H1 (cell line): ENCODE measurements at regions not wholly inside any gene's neighbourhood (a gene's known extent, or its start where the extent isn't known, plus 50 kb on each side); places are given as distances from the start of the nearest gene placed in this dataset.

Experiments used
- CTCF ChIA-PET: fragments of 300-600 bp; sonication (Branson Sonifier 250); formaldehyde crosslinking; loops from one replicate; lab custom pipeline; 2021; ENCODE audit not compliant: partially characterized antibody; lab: Charles Lee
- POLR2A ChIA-PET: fragments of 300-600 bp; sonication (Branson Sonifier 250); formaldehyde crosslinking; loops from one replicate; lab custom pipeline; 2021; ENCODE audit warnings: inconsistent platforms; ENCODE audit not compliant: partially characterized antibody; lab: Charles Lee
- DNase-seq, 2 experiments: peaks; one replicate each; pipeline versions ENCODE4 v3.0.0 to v3.0.0-alpha.2; 2010 to 2022; ENCODE audit warnings: low spot score in 2 of 2, low read depth in 1 of 2, mixed read lengths in 1 of 2
- FAIRE-seq: peaks from 2 replicates; lab custom pipeline; 2011; peaks lifted over from hg19 to GRCh38; lab: Jason Lieb, UNC
- H2AFZ ChIP-seq: 2 replicates; pipeline ENCODE4 v1.8.1; 2012; ENCODE audit warnings: low read length, inconsistent platforms
- H2AK5ac ChIP-seq: 2 replicates; pipeline ENCODE4 v1.6.1; 2013; ENCODE audit warnings: low read depth, low read length
- H2BK120ac ChIP-seq: replicated peaks from 2 replicates; pipeline ENCODE3; 2013; ENCODE audit warnings: low read depth, low read length, inconsistent platforms
- H2BK12ac ChIP-seq: 2 replicates; pipeline ENCODE4 v1.6.1; 2013; ENCODE audit warnings: low read depth, low read length
- H2BK15ac ChIP-seq: 2 replicates; pipeline ENCODE4 v1.6.1; 2013; ENCODE audit warnings: low read length
- H2BK20ac ChIP-seq: 2 replicates; pipeline ENCODE4 v1.6.1; 2013; ENCODE audit warnings: low read length
- H2BK5ac ChIP-seq: 2 replicates; pipeline ENCODE4 v1.6.1; 2013; ENCODE audit warnings: low read depth, low read length
- H3K14ac ChIP-seq: 2 replicates; pipeline ENCODE4 v1.6.1; 2013; ENCODE audit warnings: inconsistent platforms; ENCODE audit not compliant: insufficient read length
- H3K18ac ChIP-seq: 2 replicates; pipeline ENCODE4 v1.6.1; 2013; ENCODE audit warnings: low read length; ENCODE audit errors: extremely low read depth
- H3K23ac ChIP-seq: 2 replicates; pipeline ENCODE4 v1.6.1; 2013; ENCODE audit warnings: inconsistent platforms; ENCODE audit not compliant: insufficient read length
- H3K23me2 ChIP-seq: 2 replicates; pipeline ENCODE4 v1.6.1; 2013; ENCODE audit warnings: low read depth, low read length
- H3K27ac ChIP-seq: 2 replicates; pipeline ENCODE4 v1.6.1; 2011; ENCODE audit warnings: low read depth, low read length, inconsistent platforms
- H3K27me3 ChIP-seq, 4 experiments: replicated peaks in 1 of 4; 1 replicate in 1 of 4; 2 replicates in 3 of 4; pipeline versions ENCODE4 v1.6.1 to v1.8.1; 2011 to 2013; ENCODE audit warnings: low read length in 3 of 4, mild to moderate bottlenecking in 3 of 4, inconsistent platforms in 2 of 4, mixed read lengths in 2 of 4, moderate library complexity in 1 of 4; ENCODE audit not compliant: control insufficient read depth in 3 of 4, insufficient read depth in 3 of 4; ENCODE audit errors: extremely low read depth in 1 of 4
- H3K36me3 ChIP-seq, 4 experiments: 2 replicates each; pipeline versions ENCODE4 v1.6.1 to v1.8.1; 2011 to 2013; ENCODE audit warnings: mild to moderate bottlenecking in 4 of 4, low read length in 3 of 4, moderate library complexity in 2 of 4, control low read depth in 1 of 4, inconsistent platforms in 1 of 4; ENCODE audit not compliant: insufficient read depth in 4 of 4, control insufficient read depth in 2 of 4
- H3K4ac ChIP-seq: replicated peaks from 2 replicates; pipeline ENCODE3; 2013; ENCODE audit warnings: low read length, low read depth, mixed read lengths, inconsistent platforms; ENCODE audit not compliant: insufficient read length
- H3K4me1 ChIP-seq, 4 experiments: replicated peaks in 1 of 4; 1 replicate in 1 of 4; 2 replicates in 3 of 4; pipeline versions ENCODE4 v1.6.1 to v1.8.1; 2011 to 2013; ENCODE audit warnings: low read length in 3 of 4, inconsistent platforms in 2 of 4, mixed read lengths in 1 of 4; ENCODE audit not compliant: insufficient read depth in 4 of 4, control insufficient read depth in 3 of 4
- H3K4me2 ChIP-seq, 2 experiments: 2 replicates each; pipeline versions ENCODE4 v1.6.1 to v1.8.1; 2011 to 2013; ENCODE audit warnings: low read depth in 2 of 2, low read length in 2 of 2, control low read depth in 1 of 2, inconsistent platforms in 1 of 2, mild to moderate bottlenecking in 1 of 2; ENCODE audit not compliant: insufficient read depth in 1 of 2
- H3K4me3 ChIP-seq, 4 experiments: fragments of 200-600, 300-600 bp in 1 of 4; sonication (generic), shearing (Covaris generic), sonication (Bioruptor Twin) in 1 of 4; 2 replicates each; pipeline versions ENCODE4 v1.5.1 to v1.8.1; 2011 to 2016; ENCODE audit warnings: low read length in 4 of 4, low read depth in 3 of 4, control low read depth in 2 of 4, inconsistent platforms in 2 of 4, mild to moderate bottlenecking in 2 of 4, mixed read lengths in 1 of 4, moderate library complexity in 1 of 4; ENCODE audit not compliant: insufficient read depth in 2 of 4; ENCODE audit errors: extremely low read depth in 1 of 4
- H3K56ac ChIP-seq: replicated peaks from 2 replicates; pipeline ENCODE3; 2013; ENCODE audit warnings: low read depth, mild to moderate bottlenecking, mixed read lengths, low read length, inconsistent platforms; ENCODE audit not compliant: insufficient read length
- H3K79me1 ChIP-seq: 2 replicates; pipeline ENCODE4 v1.6.1; 2013; ENCODE audit warnings: low read depth, low read length, control low read depth
- H3K79me2 ChIP-seq, 2 experiments: 2 replicates each; pipeline versions ENCODE4 v1.6.1 to v1.8.1; 2012 to 2013; ENCODE audit warnings: low read length in 2 of 2, mild to moderate bottlenecking in 2 of 2, inconsistent platforms in 1 of 2; ENCODE audit not compliant: insufficient read depth in 2 of 2, control insufficient read depth in 1 of 2
- H3K9ac ChIP-seq, 4 experiments: replicated peaks in 1 of 4; 1 replicate in 1 of 4; 2 replicates in 3 of 4; pipeline versions ENCODE4 v1.6.1 to v1.8.1; 2011 to 2013; ENCODE audit warnings: low read depth in 3 of 4, low read length in 3 of 4, control low read depth in 2 of 4, mild to moderate bottlenecking in 2 of 4, moderate library complexity in 2 of 4, inconsistent platforms in 1 of 4; ENCODE audit errors: extremely low read depth in 1 of 4
- H3K9me3 ChIP-seq, 2 experiments: 2 replicates each; pipeline versions ENCODE4 v1.6.1 to v1.8.1; 2012 to 2013; ENCODE audit warnings: mild to moderate bottlenecking in 2 of 2, moderate library complexity in 2 of 2, control low read depth in 1 of 2, inconsistent platforms in 1 of 2, low read depth in 1 of 2, low read length in 1 of 2, mixed read lengths in 1 of 2; ENCODE audit not compliant: insufficient read depth in 2 of 2
- H4K20me1 ChIP-seq, 2 experiments: replicated peaks in 1 of 2; 2 replicates each; pipeline versions ENCODE3 to v1.8.1; 2011 to 2013; ENCODE audit warnings: inconsistent platforms in 2 of 2, low read length in 2 of 2, mild to moderate bottlenecking in 1 of 2; ENCODE audit not compliant: insufficient read depth in 2 of 2, control insufficient read depth in 1 of 2
- H4K5ac ChIP-seq: 2 replicates; pipeline ENCODE4 v1.6.1; 2013; ENCODE audit warnings: low read length, low read depth, mixed read lengths, inconsistent platforms; ENCODE audit not compliant: insufficient read length
- H4K8ac ChIP-seq: 2 replicates; pipeline ENCODE4 v1.8.0; 2013; ENCODE audit warnings: mild to moderate bottlenecking, moderate library complexity, low read length, inconsistent platforms; ENCODE audit not compliant: insufficient read depth; ENCODE audit errors: extremely low read depth
- H4K91ac ChIP-seq: replicated peaks from 2 replicates; pipeline ENCODE3; 2013; ENCODE audit warnings: low read length, mixed read lengths, inconsistent platforms; ENCODE audit not compliant: insufficient read length
- BACH1 ChIP-seq: IDR thresholded peaks from 2 replicates; pipeline ENCODE4 v1.6.1; 2012; ENCODE audit warnings: low read length, improper control_type of control experiment
- FOSL1 ChIP-seq: IDR thresholded peaks from 2 replicates; pipeline ENCODE4 v1.6.1; 2011; ENCODE audit warnings: mild to moderate bottlenecking, low read depth, low read length, moderate library complexity; ENCODE audit not compliant: insufficient read depth
- JUN ChIP-seq: IDR thresholded peaks from 2 replicates; pipeline ENCODE4 v1.6.1; 2011; ENCODE audit warnings: low read depth, mild to moderate bottlenecking, improper control_type of control experiment, low read length
- MAFK ChIP-seq: IDR thresholded peaks from 2 replicates; pipeline ENCODE4 v1.6.1; 2012; ENCODE audit warnings: low read depth, mild to moderate bottlenecking, improper control_type of control experiment, low read length
- PHF8 ChIP-seq: fragments of 200-600 bp; sonication (generic); conservative IDR thresholded peaks from 2 replicates; pipeline ENCODE4 v1.7.1; 2012; ENCODE audit warnings: low read depth, mild to moderate bottlenecking, inconsistent platforms, low read length, moderate library complexity
- TAF1 ChIP-seq: IDR thresholded peaks from 2 replicates; pipeline ENCODE4 v1.6.1; 2011; ENCODE audit warnings: mild to moderate bottlenecking, low read depth, low read length
- WGBS, 2 experiments: shearing (Covaris generic) in 1 of 2; methylation state at CpG; one replicate each; pipeline versions ENCODE4 v1.1.6 to v1.1.7; 2013 to 2015; ENCODE audit warnings: low lambda C conversion rate in 2 of 2, mixed read lengths in 2 of 2, inconsistent platforms in 1 of 2, low coverage in 1 of 2, missing lambda C conversion rate in 1 of 2; ENCODE audit not compliant: insufficient replicate concordance in 2 of 2, insufficient coverage in 1 of 2, insufficient read length in 1 of 2; ENCODE audit errors: extremely low coverage in 1 of 2, missing lambda C conversion rate in 1 of 2; 5-methylcytosine and 5-hydroxymethylcytosine counted together

GRCh38 chr5:179488975-179489374 is 61.4 kb upstream of the RUFY1 start:
- H4K8ac ChIP-seq: no peak overlapping the region
- no peaks in the 10 kb centered on the region for H3K79me1 ChIP-seq
- no peak overlapping the region for H3K4me3 ChIP-seq
- WGBS, 2 experiments: 84% methylated on average over 3 of the region's 4 CpGs; no CpG with 5 or more reads in 1 of the 2 experiments
- no peak overlapping the region for H4K91ac ChIP-seq
- TF ChIP-seq MAFK: no peak
- TF ChIP-seq PHF8: no peak
- TF ChIP-seq JUN: no peak
- TF ChIP-seq TAF1: no peak
- no peak for TF ChIP-seq BACH1
- TF ChIP-seq FOSL1: no peak
- POLR2A ChIA-PET: no interaction called here
- FAIRE-seq: no peak
- H3K4me2 ChIP-seq: no peak overlapping the region
- H2BK12ac ChIP-seq: no peak overlapping the region
- H4K5ac ChIP-seq: no peak overlapping the region
- H3K36me3 ChIP-seq: no peaks in the 10 kb centered on the region
- no peak overlapping the region for H2BK20ac ChIP-seq
- no peak overlapping the region for H2BK120ac ChIP-seq
- no peak overlapping the region for H2BK15ac ChIP-seq
- no peak for DNase-seq
- H4K20me1 ChIP-seq: no peaks in the 10 kb centered on the region
- H2AFZ ChIP-seq: no peak overlapping the region
- H3K23me2 ChIP-seq: no peaks in the 10 kb centered on the region
- no peak overlapping the region for H3K14ac ChIP-seq
- no peaks in the 10 kb centered on the region for H3K9me3 ChIP-seq
- no peaks in the 10 kb centered on the region for H3K79me2 ChIP-seq
- H2AK5ac ChIP-seq: no peak overlapping the region
- no peak overlapping the region for H2BK5ac ChIP-seq
- CTCF ChIA-PET: no interaction called here
- no peak overlapping the region for H3K9ac ChIP-seq
- no peak overlapping the region for H3K56ac ChIP-seq
- H3K4me1 ChIP-seq: no peaks in the 10 kb centered on the region
- no peak overlapping the region for H3K18ac ChIP-seq
- no peaks in the 10 kb centered on the region; a peak in 1 of 7 replicates for H3K27me3 ChIP-seq
- no peak overlapping the region for H3K23ac ChIP-seq
- no peak overlapping the region for H3K4ac ChIP-seq
- no peak overlapping the region for H3K27ac ChIP-seq
